Stimulated activated CD8-positive, alpha-beta memory T cell treated with anti-CD3 and anti-CD28 coated beads, Interleukin-7, amount 100 ng/mL, for 24 hours (primary cell): ENCODE measurements at regions not wholly inside any gene's neighbourhood (a gene's known extent, or its start where the extent isn't known, plus 50 kb on each side); places are given as distances from the start of the nearest gene placed in this dataset.

ENCODE experiments used
- DNase-seq: peaks from one replicate; pipeline ENCODE4 v3.0.0-alpha.2; 2020; ENCODE audit warnings: low read depth

DNA sequence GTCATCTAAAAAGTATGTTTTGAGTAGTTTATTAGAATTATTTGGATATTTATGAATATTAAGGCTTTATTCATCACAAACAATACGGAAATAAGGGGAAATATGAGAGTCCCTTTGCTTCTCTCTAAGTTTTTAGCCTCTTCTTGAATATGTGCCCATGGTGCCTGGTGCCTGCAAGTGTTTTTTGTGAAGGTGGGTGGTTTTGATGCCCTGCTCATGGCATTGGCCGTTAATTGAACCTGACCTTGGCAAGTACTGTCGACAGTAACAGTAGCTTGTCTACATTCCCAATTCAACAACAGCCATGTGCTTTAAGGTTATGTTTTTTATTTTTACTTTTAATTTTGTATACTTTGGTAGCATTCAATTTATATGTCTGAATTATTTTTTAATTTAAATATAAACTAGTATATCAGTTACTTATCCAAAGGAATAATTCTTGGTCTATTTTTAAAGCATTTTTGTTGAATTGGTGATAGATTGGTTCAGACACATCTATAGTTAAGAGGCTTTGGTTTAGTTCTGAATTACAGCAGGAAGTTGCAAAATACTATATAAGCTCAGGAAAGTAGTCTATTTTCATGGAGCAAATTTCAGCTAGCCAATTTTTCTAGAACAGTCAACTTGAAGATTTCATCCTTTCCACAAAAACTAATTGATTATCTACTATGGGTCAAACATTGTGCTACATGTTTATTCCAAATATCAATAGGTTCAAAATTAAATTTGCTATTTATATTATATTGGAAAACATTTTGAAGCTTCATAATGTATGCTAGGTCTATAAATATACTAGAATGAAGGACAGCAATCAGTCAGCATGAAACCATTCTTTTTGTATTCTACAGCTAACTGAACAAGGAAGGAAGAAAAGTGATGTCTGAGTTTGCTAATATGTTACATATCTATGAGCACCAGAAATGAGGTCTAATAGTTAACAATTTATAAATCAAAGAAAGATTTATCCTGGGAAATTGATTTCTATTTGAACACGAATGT, 184.4 kb downstream of the MRPL39 start:
- no peak for DNase-seq

- DNase-seq: peak; percentile 11
Measured at GRCh38 chr21:25421321-25422028, 185.8 kb downstream of the MRPL39 start.

- DNase-seq: no peak
Measured at GRCh38 chr21:25420831-25421230, 186.4 kb downstream of the MRPL39 start.

DNA sequence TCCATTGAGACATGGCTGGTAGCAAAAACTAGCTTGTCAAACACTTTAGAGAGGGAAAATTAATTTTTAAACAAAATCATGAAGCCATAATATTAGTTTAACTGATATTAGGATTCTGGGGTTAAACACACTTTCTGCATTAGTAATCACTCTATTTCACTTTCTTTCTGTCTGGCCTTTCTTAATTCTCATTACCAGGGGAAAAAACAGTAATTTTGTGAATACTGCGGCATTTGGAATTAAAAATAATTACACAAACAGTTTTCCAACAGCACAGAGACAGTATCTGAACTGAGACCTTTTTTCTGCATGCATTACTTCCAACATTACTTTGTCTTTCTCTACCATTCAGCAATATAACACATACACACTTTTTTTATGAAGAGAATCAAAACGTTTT, 190.6 kb downstream of the MRPL39 start:
- no peak for DNase-seq

DNA sequence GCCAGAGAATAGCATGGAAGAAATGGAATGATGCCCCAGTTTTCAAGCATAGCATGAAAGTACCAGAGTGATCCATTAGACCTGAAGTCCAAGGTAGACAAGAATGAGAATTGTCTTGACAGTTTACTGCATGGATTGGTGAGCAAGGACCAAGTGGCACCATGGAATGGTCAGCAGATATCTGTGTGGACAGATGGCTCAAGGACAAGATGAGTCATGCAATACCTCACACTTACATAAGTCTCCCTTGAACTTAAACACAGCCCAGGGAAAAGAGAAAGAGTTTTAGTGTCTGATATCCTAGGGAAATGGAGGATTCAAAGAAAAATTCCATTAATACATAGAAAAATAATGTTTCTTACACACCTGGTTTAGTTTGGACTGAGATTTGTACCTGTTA, 195.2 kb downstream of the MRPL39 start:
- DNase-seq: no peak

DNA sequence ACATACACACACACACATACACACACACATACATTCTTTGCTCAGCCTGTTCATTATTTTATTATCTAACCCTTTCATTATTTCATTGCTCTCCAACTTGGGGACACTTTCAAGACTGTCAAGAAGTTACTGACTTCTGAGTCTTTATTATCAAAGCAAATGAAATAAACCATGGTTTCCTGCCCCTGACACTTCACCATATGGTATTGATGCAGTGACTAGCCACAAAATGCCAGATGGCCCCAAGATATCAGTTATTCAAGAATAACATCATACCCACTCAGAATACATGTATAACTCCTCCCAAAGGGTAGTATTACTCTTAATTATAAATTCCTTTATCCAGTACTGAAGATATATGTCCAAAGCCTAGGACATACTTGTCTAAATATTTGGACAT, 197.3 kb downstream of the MRPL39 start:
- no peak for DNase-seq

- DNase-seq: no peak
Measured at GRCh38 chr21:25408666-25409065, 198.6 kb downstream of the MRPL39 start.

DNA sequence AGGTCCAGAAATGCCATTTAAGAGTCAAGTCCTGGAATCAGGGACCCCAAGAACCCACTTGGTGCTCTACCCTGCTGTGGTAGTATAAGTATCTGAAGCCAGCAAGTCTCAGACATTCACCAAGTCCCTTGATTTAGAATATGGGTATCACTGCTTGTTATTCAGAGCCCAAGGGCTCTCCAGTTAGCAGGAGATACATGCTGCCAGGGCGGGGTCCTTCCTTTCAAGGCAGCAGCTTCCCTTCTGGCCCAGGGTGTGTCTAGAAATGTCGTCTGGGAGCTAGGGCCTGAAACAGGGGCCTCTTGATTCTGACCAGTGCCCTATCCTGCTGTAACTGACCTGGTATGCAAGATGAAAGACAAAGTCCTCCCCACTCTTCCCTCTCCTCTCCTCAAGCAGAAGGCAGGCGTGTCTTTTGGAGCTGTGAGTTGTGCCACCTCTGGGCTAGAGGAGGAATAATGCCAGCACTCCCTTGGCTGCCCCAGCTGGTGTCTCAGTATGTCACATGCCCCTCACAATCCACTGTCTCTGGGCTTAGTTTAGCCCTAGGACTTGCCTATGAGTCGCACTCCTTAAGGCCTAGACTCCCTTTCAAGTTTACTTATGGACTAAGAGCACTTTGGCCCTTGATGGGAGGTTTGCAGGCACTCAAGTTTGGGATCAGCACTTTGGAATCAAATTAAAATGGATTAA, 200.2 kb downstream of the MRPL39 start:
- no peak for DNase-seq

DNA sequence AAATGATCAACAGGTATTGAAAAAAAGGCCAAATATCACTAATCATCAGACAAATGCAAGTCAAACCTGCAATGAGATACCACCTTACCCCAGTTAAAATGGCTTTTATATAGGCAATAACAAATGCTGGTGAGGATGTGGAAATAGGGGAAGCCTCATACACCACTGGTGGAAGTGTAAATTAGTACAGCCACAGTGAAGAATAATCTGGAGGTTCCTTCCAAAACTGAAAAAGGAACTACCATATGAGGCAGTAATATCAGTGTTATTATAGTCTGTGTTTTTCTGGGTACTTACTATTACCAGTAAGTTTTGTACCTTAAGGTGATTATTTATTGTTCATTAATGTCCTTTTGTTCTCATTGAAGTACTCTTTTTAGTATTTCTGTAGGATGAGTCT, 201.3 kb downstream of the MRPL39 start:
- no peak for DNase-seq

GRCh38 chr21:25402134-25402961, 204.9 kb downstream of the MRPL39 start:
- DNase-seq: no peak

- no peak for DNase-seq
Measured at GRCh38 chr21:25400427-25400826, 206.9 kb downstream of the MRPL39 start.

GRCh38 chr21:25398630-25399029, 208.7 kb downstream of the MRPL39 start:
- DNase-seq: no peak

GRCh38 chr21:25396135-25396711, 211.1 kb downstream of the MRPL39 start:
- peak; percentile 40 for DNase-seq

- DNase-seq: no peak
Measured at GRCh38 chr21:25391777-25392176, 215.5 kb downstream of the MRPL39 start.

DNA sequence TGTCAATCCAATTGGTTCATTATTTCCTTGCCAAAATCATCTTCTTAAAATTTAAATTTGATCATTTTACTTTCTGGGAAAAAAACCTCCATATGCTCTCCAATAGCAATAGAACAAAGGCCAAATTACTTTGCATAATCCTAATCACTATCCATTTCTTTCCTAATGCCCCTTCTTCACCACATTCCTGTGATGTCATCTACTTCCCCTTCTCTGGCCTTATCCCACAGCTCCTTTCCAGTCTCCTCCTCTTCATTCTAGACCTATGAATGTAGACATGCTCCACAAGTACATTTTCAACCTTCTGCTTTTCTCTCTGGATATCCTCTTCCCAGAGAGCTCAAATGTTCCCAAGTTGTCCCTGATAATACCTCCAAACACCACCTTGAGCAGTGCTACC, 216.6 kb downstream of the MRPL39 start:
- no peak for DNase-seq

- DNase-seq: no peak
Measured at GRCh38 chr21:25387665-25388064, 219.6 kb downstream of the MRPL39 start.

DNA sequence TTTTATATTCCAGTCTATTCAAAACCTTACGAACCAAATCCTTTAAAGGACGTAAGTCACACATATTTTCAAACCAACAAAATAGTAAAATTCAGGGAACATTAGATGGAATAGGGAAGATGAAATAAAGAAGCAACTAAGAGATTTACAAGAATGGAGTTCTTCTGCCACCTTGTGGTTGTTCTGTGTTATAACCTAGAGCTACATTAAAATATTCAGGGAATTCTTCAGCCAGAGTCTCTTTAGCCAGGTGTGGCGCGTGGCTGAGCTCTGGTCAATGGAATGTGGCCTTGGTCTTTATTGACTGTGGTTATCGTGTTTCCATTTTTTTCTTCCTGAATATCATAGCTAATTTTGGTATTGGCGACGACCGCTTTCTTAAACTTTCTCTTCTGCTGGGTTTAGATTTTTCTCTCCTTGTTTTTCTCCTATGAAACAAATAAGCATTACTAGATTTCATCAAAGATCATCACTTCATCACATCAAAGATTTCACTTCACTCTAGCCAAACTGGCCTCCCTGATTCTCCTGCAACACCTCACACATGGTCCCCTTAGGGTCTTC, 221.3 kb downstream of the MRPL39 start:
- no peak for DNase-seq

- no peak for DNase-seq
Measured at GRCh38 chr21:25385341-25385740, 221.9 kb downstream of the MRPL39 start.

DNA sequence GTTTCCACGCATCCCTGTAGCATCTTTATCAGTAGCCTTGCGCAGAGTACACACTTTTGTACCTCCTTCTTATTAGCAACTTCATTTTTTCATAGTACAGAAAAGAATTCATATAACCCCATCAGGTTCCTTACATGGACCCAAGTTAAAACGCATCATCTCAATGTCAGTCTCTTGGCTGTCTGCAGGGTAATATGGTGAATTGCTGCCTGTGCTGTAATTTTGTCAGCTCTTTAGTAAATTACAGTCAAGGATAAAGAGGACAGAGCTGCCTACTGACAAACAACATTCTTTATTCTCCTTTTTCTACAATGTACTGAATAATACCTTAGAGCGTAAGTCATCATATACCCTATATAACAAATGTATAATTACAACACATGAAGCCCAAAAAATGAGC, 222.5 kb downstream of the MRPL39 start:
- DNase-seq: no peak

DNA sequence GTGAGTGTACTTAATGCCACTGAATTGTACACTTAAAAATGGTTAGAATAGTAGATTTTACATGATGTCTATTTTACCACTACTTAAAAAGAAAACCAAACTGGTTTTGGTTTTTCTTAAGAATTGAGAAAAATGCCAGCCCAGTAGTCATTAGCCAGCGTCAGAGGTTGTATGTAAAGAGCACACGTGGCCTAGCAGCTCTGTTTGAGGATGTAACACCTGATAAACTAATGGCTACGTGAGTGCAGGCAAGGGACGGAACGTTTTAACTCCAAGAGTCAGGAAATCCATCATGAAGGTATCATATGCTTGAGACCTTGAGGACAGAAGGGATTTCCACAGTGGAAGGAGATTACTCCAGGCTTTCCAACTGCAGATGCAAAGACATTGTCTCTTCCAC, 223.7 kb downstream of the MRPL39 start:
- DNase-seq: no peak

DNA sequence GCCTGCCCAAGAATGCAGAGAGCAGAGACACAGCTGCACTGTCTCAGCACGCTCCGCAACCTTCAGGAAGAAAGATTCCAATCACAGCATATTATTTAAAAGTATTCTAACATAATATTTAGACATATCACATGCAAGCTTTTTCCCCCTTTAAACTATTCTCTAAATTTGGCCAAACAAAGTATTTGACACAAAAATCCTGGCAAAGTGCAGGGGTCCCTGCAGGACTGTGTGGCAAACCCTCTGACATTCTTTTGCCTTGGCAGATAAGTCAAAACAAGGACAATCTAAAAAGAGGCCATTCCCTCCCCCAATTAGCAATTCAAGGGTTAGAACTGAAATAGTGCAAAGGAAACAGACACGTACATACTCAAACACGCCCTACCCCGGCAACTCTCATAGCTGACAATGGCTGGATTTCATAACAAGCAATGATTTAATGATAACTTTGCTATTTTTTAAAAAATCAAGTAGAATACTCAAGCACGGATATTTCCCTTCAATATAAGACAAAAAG, 225.3 kb downstream of the MRPL39 start:
- DNase-seq: no peak
